OCI-LY1 (cell line): ENCODE measurements at regions not wholly inside any gene's neighbourhood (a gene's known extent, or its start where the extent isn't known, plus 50 kb on each side); places are given as distances from the start of the nearest gene placed in this dataset.

Experiments
- CTCF ChIP-seq: fragments of 200-600 bp; sonication (generic), shearing (Covaris generic); IDR thresholded peaks from 2 replicates; pipeline ENCODE4 v1.5.1; 2017; ENCODE audit warnings: mild to moderate bottlenecking, antibody characterized with exemption, low read length, moderate library complexity, mixed read lengths
- EZH2 ChIP-seq: fragments of 200-600 bp; sonication (generic), shearing (Covaris generic); IDR thresholded peaks from 2 replicates; pipeline ENCODE4 v1.8.0; 2017; ENCODE audit warnings: borderline replicate concordance, mixed run types, mild to moderate bottlenecking, antibody characterized with exemption, low read length, moderate library complexity, mixed read lengths

- TF ChIP-seq CTCF (no peak), EZH2 (no peak)
Measured at GRCh38 chr3:69604735-69605450, 134.4 kb upstream of the MITF start.
